ENCODE measurements at regions not wholly inside any gene's neighbourhood (a gene's known extent, or its start where the extent isn't known, plus 50 kb on each side); places are given as distances from the start of the nearest gene placed in this dataset.

DNA sequence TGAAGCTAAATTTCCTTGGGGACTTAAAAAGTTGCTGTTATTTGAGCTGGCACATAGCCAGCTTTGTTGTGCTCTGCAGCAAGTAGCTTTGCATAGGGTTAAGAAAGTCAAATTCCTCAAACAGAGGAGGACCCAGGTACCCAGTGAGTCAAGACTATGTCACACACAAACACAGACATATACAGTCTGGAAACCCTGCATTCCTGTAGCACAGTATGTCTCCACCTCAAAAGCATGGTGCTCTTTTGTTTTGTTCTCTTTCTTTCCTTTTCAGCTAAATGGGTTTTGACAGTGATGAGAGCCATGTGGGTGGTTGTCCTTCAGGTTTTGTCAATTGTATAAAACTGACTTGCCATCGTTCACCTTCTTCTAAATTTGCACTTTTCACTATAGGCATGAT is 179.6 kb upstream of the DIO2 start:
- no peak for TF ChIP-seq CTCF (IDR thresholded peaks at IDR 0.05; ENCODE audit: insufficient read depth, low read length, poor library complexity, severe bottlenecking)
- TF ChIP-seq EZH2phosphoT487 (conservative IDR thresholded peaks at IDR 0.05; ENCODE audit: low read length), result no peak
